ENCODE measurements at regions not wholly inside any gene's neighbourhood (a gene's known extent, or its start where the extent isn't known, plus 50 kb on each side); places are given as distances from the start of the nearest gene placed in this dataset.
A peak's percentile ranks its signal among the peaks of the same experiment; 100 is the strongest.
"Not testable (repeated sequence)": the region's sequence is repeated elsewhere in the genome, so short reads cannot be mapped to it uniquely, and the experiment has no call there.

DNA sequence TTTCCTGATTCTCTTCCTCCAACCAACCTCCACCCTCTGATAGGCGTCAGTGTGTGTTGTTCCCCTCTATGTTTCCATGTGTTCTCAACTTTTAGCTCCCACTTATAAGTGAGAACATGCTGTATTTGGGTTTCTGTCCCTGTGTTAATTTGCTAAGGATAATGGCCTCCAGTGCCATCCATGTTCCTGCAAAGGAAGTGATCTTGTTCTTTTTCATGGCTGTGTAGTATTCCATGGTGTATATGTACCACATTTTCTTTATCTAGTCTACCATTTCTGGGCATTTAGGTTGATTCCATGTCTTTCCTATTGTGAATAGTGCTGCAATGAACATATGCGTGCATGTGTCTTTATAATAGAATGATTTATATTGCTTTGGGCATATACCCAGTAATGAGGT is 107.1 kb upstream of the CPHXL start:
- not testable (repeated sequence) for DNase-seq (ENCODE audit: low read depth, low spot score); H3K4me3 ChIP-seq (ENCODE audit: low read length)

DNA sequence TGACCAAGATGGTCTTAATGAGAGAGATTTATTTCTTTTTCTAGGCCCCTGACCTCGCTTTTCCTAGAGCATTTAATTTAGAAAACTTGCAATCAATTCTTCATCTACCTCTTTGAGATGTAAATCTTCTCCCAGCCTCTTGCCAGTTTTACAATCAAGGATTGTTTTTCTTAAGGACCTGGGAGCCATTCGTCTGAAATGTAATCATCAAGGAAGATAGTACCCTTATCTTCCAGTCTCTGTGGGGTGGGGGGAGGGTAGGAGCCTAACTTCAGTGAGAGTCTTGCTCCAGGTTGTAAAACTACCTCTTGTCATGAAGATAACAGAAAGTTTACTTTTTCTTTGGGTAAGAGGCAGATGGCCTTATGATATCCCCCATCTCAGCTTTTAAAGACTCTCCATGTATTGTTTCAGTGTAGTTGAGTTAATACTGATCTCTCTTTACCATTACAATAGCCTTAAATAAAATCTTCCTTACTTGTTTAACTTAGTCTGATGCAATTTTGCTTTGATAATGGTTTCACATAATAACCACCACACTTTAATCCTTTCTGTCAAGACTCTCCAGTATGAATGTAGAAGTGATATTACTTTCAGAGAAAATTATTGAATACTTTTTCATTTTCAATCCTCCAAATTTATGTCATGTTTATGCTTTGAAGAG is 110.2 kb upstream of the CPHXL start:
- no peak for DNase-seq (ENCODE audit: low read depth, low spot score)
- no peak overlapping the region for H3K4me3 ChIP-seq (ENCODE audit: low read length)

DNA sequence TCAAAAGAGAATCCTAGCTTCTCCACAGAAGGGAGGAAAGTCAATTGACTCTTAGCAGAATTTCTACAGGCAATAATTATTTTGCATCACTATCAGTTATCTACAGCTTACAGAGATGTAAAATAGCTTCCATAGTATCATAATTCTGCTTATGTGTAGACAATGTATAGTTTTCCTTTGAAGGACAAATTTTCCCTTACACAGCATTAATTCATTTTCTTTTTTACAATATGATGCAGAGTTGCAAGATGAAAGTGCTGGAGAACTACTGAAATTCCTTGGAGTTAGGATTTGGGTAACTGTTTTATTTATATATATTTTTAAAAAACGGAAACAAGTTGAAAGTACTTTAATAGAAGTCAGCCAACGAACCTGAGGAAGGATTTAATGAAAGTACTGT is 111.0 kb upstream of the CPHXL start:
- H3K4me3 ChIP-seq (ENCODE audit: low read length): no peak overlapping the region
- DNase-seq (ENCODE audit: low read depth, low spot score): no peak

DNA sequence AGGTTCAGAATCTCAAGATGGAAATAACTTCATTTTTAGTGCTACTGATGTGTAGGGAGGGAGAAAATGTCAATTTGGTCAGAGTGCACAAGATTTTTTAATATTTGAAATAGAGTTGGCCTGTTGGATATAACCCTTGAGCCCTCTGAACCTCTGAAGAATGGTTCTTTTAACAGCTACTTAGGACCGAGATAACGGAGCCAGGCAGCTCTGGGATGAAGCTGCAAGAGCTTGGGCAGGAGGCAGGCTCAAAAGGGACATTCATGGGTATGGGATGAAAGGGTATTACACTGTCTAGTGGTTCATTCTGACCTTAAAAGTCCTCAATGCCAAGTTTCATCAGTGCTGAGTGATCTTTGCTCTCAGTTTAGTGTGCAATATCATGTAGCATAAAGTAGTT is 111.4 kb upstream of the CPHXL start:
- no peak for DNase-seq (ENCODE audit: low read depth, low spot score)
- H3K4me3 ChIP-seq (ENCODE audit: low read length): no peak overlapping the region

DNA sequence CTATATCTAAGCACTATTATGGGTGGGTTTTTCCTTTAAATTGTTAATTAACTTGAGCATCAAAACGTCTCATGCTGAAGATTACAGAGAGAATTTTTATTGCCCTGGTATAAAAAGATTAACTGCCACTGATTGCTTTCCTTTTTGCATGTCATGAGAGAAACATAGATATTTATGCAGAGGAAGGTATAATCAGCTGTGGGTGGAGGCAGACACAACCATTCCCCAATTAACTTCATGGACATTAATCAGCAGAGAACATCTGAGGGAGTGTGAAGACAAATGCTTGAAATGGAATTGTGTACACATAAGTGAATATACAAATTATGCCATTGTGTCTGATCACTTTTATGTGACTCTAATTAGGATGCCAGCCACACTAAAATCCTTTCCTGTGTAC is 115.2 kb upstream of the CPHXL start:
- DNase-seq (ENCODE audit: low read depth, low spot score): no peak
- no peak overlapping the region for H3K4me3 ChIP-seq (ENCODE audit: low read length)

DNA sequence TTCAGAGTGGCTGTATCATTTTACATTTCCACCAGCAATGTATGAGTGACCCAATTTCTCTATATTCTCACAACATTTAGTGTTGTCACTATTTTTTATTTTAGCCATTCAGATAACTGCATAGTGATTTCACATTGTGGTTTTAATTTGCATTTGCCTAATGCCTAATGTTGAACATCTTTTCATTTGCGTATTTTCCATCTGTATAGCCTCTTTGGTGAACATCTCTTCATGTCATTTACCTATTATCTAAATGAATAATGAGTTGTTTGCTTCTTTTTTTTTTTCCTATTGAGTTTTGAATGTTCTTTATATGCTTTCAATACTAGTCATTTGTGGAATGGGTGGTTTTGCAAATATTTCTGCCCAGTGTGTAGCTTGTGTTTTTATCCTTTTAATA is 120.9 kb upstream of the CPHXL start:
- no peak for DNase-seq (ENCODE audit: low read depth, low spot score)
- H3K4me3 ChIP-seq (ENCODE audit: low read length): no peak overlapping the region

DNA sequence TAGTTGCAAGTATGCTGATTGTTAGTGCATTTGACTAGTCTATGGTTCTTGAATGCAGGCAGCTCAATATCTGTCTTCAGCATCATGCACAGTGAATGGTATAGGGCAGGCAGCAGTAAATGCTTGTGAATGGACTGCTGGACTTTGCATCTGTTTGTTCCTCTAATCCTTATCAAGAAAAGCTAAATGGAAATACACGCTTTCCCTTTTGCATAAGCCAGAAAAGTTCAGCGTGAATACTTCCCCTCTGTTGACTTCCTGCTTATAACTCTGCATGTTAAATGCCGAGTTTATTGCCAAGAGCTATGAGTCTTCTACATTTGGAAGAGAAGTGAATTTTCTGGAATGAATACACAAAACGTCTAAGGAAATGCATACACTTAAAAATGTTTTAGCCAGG is 127.9 kb upstream of the CPHXL start:
- DNase-seq (ENCODE audit: low read depth, low spot score): no peak
- no peak overlapping the region for H3K4me3 ChIP-seq (ENCODE audit: low read length)

DNA sequence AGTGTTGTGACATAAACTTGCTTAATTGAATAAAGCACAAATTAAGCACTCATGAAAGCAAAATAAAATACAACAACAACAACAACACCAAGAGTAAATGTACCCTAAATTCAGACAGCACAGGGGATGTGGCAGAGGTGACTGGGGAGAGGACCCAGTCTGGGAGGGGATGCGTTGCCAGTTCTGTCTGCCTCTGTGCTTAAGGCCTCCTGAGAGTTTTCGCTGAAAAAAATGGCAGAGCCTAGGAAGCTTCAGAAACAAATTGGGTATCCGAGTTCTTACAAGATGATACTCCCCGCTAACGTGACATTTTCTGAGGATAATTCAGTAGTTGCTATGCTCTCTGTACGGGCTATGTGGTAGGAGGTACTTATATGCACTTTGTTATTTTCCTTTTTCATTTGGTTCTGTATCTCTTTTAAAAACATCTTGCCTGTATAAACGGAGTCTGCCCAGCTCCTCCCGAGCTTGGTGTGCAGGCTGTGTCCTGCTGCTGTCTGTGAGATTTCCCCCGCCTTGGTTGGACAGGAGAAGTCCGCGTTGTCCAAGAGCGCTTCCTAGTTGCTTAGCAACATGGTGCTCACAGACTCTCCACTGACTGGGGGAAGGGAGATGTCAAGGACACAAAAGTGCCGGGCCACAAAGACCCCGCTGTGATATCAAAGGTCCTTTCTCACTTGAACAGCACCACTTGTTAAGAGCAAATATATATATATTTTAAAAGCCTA is 134.2 kb upstream of the CPHXL start:
- no peak overlapping the region for H3K4me3 ChIP-seq (ENCODE audit: low read length)
- DNase-seq (ENCODE audit: low read depth, low spot score): no peak

DNA sequence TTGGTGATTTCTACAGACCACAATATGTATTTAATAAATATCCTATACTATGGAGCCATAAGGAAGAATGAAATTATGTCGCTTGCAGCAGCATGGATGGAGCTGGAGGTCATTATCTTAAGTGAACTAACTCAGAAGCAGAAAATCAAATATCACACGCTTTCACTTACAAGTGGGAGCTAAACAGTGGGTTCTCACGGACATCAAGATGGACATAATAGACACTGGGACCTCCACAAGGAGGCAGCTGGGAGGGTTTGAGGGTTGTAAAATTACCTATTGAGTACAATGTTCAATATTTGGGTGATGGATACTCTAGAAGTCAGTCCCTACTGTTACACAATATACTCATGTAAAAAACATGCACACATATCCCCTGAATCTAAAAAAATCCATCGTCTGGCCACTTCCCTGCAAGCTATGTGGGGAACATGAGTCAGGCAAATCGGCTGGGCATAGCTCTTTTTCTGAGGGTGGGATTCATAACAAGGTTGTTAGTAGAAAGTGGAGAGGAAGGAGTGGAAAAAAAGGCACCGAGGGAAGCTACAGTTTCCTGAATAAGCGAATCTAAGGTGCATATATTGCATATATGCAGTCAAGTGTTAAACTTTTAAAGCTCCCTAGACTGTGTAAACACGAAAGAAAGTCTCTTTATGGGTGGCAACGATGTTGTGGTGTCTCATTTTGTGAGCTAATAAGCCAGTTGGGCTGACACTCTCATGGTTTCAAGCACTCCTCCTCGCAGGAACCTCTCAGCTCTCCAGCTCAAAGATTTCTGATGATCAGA is 135.2 kb upstream of the CPHXL start:
- no peak for DNase-seq (ENCODE audit: low read depth, low spot score)

DNA sequence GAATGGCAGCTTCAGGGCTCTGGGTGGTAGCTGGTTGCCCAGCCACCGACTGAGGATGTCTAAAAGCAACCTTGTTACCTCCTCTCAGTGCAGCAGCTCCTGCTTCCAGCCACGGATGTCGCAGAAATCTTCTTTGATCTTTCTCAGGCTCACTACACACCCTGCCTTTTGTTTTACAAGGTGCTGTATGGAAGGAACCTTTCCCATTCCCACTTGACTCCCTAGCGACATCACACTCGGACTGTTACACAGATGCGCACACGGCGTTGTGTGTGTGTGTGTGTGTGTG is 135.8 kb upstream of the CPHXL start:
- no peak for DNase-seq (ENCODE audit: low read depth, low spot score)
- no peak overlapping the region for H3K4me3 ChIP-seq (ENCODE audit: low read length)

More for the DNA sequence above, 135.2 kb upstream of the CPHXL start:
- H3K4me3 ChIP-seq (ENCODE audit: low read length): no peak overlapping the region

DNA sequence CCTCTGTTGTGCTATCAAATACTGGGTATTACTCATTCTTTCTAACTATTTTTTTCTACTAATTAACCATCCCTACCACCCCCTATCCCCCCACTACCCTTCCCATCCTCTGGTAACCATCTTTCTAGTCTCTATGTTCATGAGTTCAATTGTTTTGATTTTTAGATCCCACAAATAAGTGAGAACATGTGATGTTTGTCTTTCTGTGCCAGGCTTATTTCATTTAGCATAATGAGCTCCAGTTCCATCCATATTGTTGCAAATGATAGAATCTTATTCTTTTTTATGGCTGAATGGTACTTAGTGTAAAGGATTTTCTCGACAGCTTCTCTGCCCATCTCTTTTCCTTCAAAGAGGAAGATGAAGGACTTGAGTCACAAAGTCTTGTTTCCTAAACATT is 138.0 kb upstream of the CPHXL start:
- DNase-seq (ENCODE audit: low read depth, low spot score): no peak
- H3K4me3 ChIP-seq (ENCODE audit: low read length): no peak overlapping the region

DNA sequence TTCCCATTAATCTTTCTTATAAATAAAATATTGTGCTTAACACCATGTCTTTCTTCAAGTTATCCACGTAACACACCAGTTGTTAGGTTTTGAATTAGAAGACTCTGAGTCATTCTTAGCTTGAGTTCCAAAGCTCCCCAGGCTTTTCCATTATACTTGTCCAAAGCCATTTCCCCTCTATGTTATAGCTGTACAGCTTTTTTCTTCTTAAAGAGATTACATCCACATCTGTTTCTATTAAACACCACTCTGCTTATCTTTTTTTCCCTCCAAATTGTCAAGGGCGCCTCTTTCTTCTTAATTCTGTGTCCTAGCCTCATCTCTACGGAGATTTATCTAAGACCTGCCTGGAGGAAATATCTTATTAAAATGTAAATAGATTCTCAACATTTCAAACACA is 139.4 kb upstream of the CPHXL start:
- DNase-seq (ENCODE audit: low read depth, low spot score): no peak
- no peak overlapping the region for H3K4me3 ChIP-seq (ENCODE audit: low read length)

DNA sequence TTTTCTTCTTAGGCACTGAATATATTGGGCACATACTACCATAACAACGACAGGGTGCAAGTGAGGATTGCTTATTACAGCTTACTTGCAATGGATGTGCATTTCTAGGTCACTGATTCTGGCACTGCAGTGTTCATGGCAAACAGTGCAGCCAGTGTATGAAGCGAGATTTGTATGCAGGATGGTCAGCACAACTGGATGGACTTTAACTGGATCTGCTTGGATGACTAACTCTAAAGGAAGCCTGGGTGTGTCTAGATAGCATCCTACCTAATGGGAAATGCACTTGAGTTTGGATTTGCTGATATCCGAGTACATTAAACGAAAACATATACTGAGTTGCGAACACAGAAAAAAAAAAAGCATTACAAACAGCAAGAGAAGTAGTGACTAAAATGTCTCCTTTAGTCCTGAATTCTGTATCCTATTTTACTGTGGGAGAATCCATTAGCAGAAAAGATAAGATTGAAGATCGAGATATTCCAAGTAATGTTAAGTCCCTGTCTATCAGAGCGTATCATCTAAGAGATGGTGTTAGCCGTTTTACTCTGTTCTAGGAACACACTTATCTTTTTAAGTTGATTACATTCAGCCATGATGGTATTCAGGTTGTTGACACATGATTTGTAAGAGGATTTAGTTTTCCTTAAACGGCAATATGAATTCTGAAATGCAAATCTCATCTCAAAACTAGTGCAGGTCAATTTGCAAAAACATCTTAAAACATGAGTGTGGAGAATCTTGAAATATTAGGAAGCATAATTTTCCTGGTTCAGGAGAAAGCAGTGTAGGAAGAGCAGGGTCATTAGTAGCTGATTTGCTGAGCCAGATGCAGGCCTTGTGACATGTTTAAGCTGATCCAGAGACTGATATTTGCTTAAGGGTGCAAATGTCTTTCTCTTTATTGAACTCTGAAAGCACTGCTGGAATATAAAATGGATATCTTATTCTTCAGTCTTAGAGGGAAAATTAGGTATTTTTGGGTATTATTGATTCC is 142.6 kb upstream of the CPHXL start:
- DNase-seq (ENCODE audit: low read depth, low spot score): no peak
- H3K4me3 ChIP-seq (ENCODE audit: low read length): no peak overlapping the region

DNA sequence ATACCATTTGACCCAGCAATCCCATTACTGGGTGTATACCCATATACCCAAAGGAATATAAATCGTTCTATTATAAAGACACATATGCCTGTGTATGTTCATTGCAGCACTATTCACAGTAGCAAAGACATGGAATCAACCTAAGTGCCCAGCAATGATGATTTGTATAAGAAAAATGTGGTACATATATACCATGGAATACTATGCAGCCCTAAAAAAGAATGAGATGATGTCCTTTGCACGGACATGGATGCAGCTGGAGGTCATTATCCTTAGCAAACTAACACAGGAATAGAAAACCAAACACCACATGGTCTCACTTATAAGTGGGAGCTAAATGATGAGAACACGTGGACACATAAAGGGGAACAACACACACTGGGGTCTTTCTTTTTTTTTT is 155.0 kb upstream of the CPHXL start:
- not testable (repeated sequence) for DNase-seq (ENCODE audit: low read depth, low spot score); H3K4me3 ChIP-seq (ENCODE audit: low read length)

DNA sequence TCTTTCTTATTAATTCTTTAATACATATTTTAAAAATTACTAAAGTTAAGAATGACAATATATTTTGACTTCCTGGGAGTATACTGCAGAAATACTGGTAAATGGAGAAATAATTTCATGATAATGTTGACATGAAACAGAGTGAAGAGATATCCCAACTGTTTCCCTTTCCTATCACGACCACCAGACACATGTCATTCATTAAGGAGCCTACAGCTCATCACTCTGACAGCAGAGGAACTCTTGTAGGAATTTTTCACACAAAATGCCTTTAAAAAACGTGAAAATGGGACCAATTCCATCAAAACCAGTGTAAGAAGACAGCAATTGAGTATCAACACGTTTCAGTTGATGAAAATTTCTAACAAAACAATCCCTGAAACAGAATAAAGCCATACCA is 172.9 kb upstream of the CPHXL start:
- no peak for DNase-seq (ENCODE audit: low read depth, low spot score)

DNA sequence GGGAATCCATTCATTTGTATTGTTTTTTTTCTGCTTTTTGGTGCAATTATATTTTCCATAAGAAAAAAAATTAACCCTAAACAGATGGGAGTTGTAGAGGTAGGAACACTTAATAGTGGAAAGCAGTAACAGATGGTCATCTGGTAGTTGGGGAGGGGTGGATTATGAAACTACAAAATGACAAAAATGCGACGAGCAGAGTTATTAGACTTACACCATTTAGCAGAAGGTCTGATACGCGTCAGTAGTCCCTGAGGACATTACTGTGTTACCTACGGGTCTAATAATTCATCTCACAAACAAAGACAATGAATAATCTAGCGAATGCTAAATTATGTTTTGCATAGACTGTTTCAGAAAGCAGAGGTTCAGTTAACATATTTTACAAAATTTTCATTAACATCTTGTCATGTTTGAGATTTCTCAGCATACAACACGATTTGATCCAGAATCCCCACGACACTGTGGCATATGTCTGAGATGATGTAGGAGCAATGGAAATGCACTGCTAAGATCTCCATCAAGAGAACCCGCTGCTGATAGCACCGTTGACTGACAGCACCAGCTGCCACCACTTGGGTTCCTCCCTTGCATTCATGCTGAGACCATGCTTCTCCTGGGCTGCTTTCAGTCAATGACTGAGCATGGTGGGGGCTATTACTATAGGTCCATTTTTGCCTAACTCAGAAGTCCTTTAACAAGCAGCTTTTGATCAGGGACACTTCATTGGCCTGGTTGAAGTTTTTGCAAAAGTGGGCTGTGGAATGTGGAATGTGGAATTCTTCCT is 182.2 kb upstream of the CPHXL start:
- no peak for DNase-seq (ENCODE audit: low read depth, low spot score)
- no peak overlapping the region for H3K4me3 ChIP-seq (ENCODE audit: low read length)

More for the DNA sequence above, 172.9 kb upstream of the CPHXL start:
- H3K4me3 ChIP-seq (ENCODE audit: low read length): no peak overlapping the region

DNA sequence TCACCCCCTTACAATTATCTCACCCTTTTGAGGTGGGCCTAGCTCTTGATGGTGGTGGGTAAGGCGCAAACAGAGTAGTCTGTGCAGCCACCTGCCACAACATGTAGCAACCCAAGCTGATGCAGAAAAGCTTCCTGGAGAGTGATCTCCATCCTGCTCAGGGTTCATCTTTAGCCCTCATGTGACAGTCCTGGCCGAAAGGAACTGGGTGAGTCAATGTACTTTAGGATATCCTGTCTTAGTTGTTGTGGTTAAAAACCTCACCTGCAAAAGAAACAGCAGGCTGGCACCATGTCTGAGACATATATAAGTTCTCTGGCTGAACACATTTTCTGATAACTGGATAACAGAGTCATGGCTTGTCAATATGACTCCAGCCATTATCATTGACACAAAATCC is 183.5 kb upstream of the CPHXL start:
- DNase-seq (ENCODE audit: low read depth, low spot score): peak; percentile 2
- H3K4me3 ChIP-seq (ENCODE audit: low read length): no peak overlapping the region

DNA sequence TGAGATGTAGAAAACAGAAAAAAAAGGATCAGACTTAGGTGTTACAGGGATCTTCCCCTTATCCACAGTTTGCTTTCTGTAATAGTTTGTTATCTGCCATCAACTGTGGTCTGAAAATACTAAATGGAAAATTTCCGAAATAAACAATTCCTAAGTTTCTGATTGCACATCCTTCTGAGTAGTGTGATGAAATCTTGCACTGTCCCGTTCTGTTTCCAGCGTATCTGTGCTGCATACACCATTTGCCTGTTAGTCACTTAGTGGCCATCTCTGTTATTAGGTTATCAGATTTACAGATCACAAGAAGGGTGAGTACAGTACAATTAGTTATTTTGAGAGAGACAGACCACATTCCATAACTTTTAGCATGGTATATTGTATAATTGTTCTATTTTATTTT is 185.6 kb upstream of the CPHXL start:
- DNase-seq (ENCODE audit: low read depth, low spot score): no peak
- H3K4me3 ChIP-seq (ENCODE audit: low read length): no peak overlapping the region

DNA sequence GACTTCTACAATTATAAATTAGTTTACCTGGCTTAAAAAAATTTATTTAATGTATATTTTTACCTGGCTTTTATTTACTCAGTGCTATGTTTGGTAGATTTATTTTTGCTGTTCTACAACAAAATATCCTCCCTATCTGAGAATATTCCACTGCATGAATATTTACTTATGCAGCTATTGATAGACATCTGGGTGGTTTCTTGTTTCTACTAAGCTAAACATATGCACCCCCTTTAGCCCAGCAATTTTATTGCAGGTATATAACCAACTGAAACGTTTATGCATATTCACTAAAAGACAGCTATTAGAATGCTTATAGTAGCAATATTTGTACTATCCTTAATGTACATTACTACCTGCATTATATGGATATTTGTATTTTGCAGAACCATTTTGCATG is 187.7 kb upstream of the CPHXL start:
- no peak for DNase-seq (ENCODE audit: low read depth, low spot score)
- H3K4me3 ChIP-seq (ENCODE audit: low read length): no peak overlapping the region

Data from Jurkat, Clone E6-1 (cell line).